ENCODE measurements at regions not wholly inside any gene's neighbourhood (a gene's known extent, or its start where the extent isn't known, plus 50 kb on each side); places are given as distances from the start of the nearest gene placed in this dataset.

DNA sequence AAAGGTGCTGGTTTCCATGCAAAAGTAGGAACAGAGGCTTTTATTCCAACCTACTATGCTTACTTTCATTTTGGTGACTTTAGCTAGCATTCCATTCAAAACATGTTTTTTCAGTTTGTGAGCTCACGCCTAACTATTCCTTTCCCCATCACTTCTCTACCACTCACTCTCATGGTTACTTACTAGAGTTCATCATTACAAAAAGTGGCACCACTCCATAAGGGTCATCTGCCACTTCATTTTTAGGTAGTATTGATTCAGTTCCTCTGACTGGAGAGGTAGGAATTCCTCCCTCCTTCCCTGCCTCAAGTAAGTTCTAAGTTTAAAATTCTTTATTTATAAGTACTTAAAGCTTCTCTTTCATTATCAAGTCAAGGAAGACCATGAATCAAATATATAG, 543.1 kb downstream of the HTR7 start:
- H3K9me3 Mint-ChIP-seq = no peaks in the 10 kb centered on the region
- no peaks in the 10 kb centered on the region for H3K36me3 Mint-ChIP-seq (ENCODE audit: low read depth)
- ChIA-PET CTCF (no interaction called here), POLR2A (no interaction called here)
- H3K4me1 Mint-ChIP-seq = no peaks in the 10 kb centered on the region
- H3K27ac Mint-ChIP-seq = no peak overlapping the region
- no peak overlapping the region for H3K4me3 Mint-ChIP-seq
- DNase-seq = no peak
- H3K27me3 Mint-ChIP-seq = no peaks in the 10 kb centered on the region

DNA sequence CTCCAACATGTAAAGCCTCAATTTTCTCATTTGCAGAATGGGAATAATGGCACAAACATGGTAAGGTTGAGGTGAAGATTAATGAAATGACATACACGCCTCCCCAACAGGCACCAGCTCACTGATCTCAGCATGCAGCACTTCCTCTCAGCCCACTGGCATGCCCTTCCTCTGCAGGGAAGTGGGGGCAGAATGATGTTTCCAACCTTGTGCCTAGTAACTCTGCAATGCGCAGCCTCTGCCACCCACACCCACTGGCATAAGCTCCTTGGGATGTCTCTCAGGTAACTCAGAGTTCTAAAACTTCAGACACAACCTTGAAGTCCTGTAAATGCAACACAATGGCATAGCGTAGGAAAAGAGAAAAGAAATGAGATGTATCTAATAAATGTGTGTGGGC, 540.7 kb downstream of the HTR7 start:
- CTCF ChIA-PET = no interaction called here
- Mint-ChIP-seq H3K9me3 (no peaks in the 10 kb centered on the region), H3K4me3 (no peak overlapping the region), H3K27ac (no peak overlapping the region), H3K27me3 (no peaks in the 10 kb centered on the region), H3K36me3 (ENCODE audit: low read depth) (no peaks in the 10 kb centered on the region), H3K4me1 (no peaks in the 10 kb centered on the region)
- POLR2A ChIA-PET = no interaction called here
- DNase-seq = no peak

DNA sequence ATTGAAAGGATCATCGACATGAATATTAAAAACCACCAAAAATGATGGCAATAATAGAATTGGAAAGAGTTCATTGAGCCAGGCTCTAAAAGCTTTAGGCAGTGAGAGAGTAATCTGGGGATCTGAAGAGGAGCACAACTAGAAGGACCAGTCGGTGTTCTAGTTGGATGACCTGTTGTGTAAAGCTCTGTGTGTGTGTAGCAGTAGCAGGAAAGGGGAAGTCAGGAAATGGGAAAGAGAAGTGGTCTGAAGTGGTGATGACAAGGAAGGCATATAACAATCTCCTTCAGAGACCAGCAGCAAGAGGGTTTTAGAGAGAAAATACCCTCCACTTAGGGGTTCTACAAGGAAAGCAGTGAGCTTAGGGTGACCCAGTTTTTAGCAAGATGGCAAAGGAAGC, 539.2 kb downstream of the HTR7 start:
- H3K27me3 Mint-ChIP-seq = no peaks in the 10 kb centered on the region
- no peak for DNase-seq
- H3K36me3 Mint-ChIP-seq (ENCODE audit: low read depth) = no peaks in the 10 kb centered on the region
- no peaks in the 10 kb centered on the region for H3K4me1 Mint-ChIP-seq
- ChIA-PET CTCF (no interaction called here), POLR2A (no interaction called here)
- no peaks in the 10 kb centered on the region for H3K9me3 Mint-ChIP-seq
- no peak overlapping the region for H3K27ac Mint-ChIP-seq
- no peak overlapping the region for H3K4me3 Mint-ChIP-seq

DNA sequence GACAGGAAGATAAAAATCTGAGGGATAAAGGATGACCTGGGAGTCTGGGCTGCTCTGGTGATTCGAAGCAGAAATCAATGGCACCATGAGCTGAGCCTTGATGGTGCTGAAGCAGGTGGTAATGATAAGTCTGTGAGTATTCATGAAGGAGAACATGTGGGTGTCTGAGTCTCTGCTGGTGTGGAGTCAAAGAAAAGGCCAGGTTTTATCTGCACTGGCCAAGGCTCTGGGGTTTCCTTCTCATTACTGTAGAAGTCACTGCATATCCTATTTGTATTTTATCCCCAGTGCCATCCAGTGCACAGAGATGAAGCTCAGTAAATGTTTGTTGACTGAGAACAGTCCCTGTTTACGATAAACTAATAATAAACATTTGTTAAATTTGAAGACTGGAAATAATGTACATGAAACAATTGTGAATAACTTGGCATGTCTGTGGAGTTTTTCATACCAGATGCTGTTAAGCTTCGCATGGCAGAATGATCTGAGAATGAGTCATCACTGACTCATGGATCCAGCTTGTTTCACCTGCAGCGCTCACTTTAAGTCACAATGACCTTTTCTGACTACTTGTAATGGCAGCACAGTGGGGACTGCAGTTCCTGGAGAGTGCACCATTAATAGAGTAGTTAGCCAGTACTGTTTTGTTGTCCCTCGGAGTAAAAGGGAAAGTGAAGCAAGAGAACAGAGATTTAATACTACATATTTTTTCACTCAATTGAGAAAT, 538.5 kb downstream of the HTR7 start:
- DNase-seq = no peak
- no peaks in the 10 kb centered on the region for H3K36me3 Mint-ChIP-seq (ENCODE audit: low read depth)
- H3K9me3 Mint-ChIP-seq = no peaks in the 10 kb centered on the region
- ChIA-PET POLR2A (no interaction called here), CTCF (no interaction called here)
- H3K27me3 Mint-ChIP-seq = no peaks in the 10 kb centered on the region
- no peak overlapping the region for H3K4me3 Mint-ChIP-seq
- no peaks in the 10 kb centered on the region for H3K4me1 Mint-ChIP-seq
- no peak overlapping the region for H3K27ac Mint-ChIP-seq

DNA sequence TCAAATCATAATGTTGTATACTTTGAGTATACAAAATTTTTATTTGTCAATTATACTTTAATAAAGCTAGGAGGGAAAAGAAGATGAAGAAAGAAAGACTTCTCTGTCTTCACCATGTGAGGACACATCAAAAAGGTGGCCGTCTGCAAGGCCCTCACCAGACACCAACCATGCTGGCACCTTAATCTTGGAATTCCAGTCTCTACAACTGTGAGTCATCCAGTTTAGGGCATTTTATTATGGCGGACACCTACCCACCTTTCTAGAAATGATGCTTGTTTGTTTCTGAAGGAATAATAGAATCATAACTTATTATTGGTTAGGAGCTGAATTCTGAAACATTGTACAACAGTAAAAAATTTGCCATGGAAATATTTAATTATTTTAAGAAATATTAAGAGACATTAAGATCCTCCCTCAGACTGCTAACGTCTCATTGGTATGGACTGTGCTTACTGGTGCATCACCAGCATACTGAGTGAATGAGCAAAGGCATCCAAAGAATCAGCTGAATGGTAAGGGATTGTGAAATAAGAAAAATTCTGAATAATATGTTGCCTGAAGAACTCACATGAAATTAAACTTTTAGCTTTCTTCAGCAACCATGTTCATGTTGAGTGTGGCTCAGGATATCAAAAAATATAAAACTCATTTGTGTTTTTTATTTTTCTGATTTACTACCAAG, 536.6 kb downstream of the HTR7 start:
- no peak for DNase-seq
- H3K27ac Mint-ChIP-seq = no peak overlapping the region
- ChIA-PET CTCF (interaction anchor here (0.6 kb wide), 1 partner anchor 234 kb away, joined by 3 read pairs; no protein-coding TSS in a partner anchor), POLR2A (no interaction called here)
- no peaks in the 10 kb centered on the region for H3K4me1 Mint-ChIP-seq
- H3K27me3 Mint-ChIP-seq = no peaks in the 10 kb centered on the region
- no peak overlapping the region for H3K4me3 Mint-ChIP-seq
- no peaks in the 10 kb centered on the region for H3K9me3 Mint-ChIP-seq
- no peaks in the 10 kb centered on the region for H3K36me3 Mint-ChIP-seq (ENCODE audit: low read depth)

DNA sequence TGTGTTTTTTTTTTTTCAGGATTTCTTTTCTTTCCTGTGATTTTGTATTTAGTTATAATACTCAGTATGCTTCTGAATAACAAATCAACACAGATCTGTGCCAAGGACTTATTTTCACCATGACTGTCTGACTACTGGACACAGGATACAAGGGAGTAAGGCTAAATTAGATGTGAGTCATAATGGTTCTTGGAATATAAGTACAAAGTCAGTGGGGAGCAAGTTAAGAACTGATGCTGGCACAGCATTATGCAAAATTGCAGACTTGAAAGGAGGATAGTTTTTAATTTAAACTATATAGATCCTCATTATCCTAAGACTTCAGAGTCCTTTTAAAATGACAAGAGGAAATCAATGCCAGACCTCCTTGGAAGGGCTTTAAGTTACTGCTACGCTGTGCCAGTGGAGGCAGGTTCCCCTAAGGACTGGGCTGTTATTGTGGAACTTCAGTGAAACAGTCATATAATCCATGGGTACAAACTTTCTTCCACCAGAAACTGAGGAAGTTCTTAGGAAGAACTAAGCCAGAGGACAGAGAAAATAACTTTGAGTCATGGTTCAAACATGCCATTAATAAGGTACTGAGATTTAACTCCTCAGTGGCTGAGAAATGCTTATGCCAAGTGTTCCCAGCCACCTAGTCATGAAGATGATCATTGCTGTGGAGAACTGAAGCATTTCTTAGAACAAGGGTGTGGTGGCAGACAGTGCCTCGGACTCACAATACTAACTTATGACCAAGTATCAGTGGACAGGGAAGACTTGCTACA, 531.2 kb downstream of the HTR7 start:
- ChIA-PET POLR2A (no interaction called here), CTCF (interaction anchor here (1.4 kb wide), 1 partner anchor 13 kb away, joined by 3 read pairs; no protein-coding TSS in a partner anchor)
- no peaks in the 10 kb centered on the region for H3K4me1 Mint-ChIP-seq
- H3K36me3 Mint-ChIP-seq (ENCODE audit: low read depth) = no peaks in the 10 kb centered on the region
- H3K27me3 Mint-ChIP-seq = no peaks in the 10 kb centered on the region
- no peak overlapping the region for H3K27ac Mint-ChIP-seq
- DNase-seq = no peak
- H3K4me3 Mint-ChIP-seq = no peak overlapping the region
- no peaks in the 10 kb centered on the region for H3K9me3 Mint-ChIP-seq

DNA sequence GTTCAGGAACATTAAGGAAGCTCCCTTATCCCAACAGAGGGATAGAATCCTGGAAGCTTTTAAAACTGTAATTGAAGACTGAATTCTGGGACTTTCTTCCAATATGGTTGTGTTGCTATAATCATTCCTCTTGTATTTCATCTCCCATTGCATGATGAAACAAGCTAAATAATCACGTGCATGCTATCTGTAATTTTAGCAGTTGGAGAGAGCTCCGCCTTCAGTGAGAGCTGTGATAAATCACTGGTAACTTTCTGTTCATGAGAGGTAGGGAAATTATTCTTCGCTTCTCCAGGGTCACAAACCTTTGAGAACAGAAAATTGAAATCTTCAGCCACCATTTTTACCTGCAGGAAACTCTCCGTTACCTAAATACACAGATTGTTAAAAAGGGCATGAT, 530.2 kb downstream of the HTR7 start:
- Mint-ChIP-seq H3K27me3 (no peaks in the 10 kb centered on the region), H3K27ac (no peak overlapping the region), H3K4me1 (no peaks in the 10 kb centered on the region)

DNA sequence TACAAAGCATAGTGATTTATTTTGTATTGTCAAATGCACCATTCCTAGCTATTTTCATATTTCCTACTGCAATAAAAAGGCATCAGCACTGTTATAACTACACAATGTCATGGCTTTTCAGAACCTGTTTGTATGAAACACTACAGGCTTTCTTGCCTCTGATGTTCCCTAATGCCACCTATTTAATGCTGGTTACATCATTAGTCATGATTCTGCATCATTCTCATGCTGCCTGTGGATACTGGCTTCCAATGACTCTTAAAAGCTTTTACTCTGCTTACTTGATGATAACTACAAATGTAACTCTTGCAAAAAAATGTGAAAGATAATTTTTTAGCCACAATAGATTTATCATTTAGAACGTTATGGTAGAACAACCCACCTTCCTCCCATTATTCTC, 529.4 kb downstream of the HTR7 start:
- no peaks in the 10 kb centered on the region for H3K27me3 Mint-ChIP-seq
- no peak overlapping the region for H3K27ac Mint-ChIP-seq
- POLR2A ChIA-PET = no interaction called here
- H3K9me3 Mint-ChIP-seq = no peaks in the 10 kb centered on the region
- H3K4me3 Mint-ChIP-seq = no peak overlapping the region
- H3K36me3 Mint-ChIP-seq (ENCODE audit: low read depth) = no peaks in the 10 kb centered on the region
- no peaks in the 10 kb centered on the region for H3K4me1 Mint-ChIP-seq
- no peak for DNase-seq
- CTCF ChIA-PET = interaction anchor here (1.4 kb wide), 1 partner anchor 15 kb away, joined by 3 read pairs; no protein-coding TSS in a partner anchor

More for the DNA sequence above, 530.2 kb downstream of the HTR7 start:
- ChIA-PET CTCF (interaction anchor here (0.7 to 1.4 kb wide), 2 partner anchors 14 to 531 kb away, joined by 3 read pairs; no protein-coding TSS in a partner anchor), POLR2A (no interaction called here)
- Mint-ChIP-seq H3K4me3 (no peak overlapping the region), H3K9me3 (no peaks in the 10 kb centered on the region), H3K36me3 (ENCODE audit: low read depth) (no peaks in the 10 kb centered on the region)
- no peak for DNase-seq

DNA sequence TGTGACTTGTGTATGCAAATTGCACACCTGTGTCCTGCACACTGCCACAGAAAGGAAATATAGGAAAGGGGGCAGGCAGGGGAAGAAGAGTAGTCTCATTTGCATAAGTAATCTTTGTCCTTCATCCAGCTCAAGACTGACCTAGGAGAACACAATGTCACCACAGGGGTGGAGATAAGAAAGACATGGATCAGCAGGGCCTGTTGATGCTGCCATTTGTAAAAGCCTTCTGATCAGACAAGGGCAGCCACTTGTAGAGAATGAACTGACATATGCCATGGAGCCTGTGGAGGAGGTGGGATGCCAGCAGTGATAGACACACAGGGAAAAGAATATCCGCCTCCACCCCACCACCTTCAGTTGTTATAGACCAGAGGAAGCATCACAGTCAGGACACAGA, 528.9 kb downstream of the HTR7 start:
- no peak overlapping the region for H3K4me3 Mint-ChIP-seq
- H3K9me3 Mint-ChIP-seq = no peaks in the 10 kb centered on the region
- POLR2A ChIA-PET = no interaction called here
- H3K4me1 Mint-ChIP-seq = no peaks in the 10 kb centered on the region
- H3K36me3 Mint-ChIP-seq (ENCODE audit: low read depth) = no peaks in the 10 kb centered on the region
- H3K27me3 Mint-ChIP-seq = no peaks in the 10 kb centered on the region
- DNase-seq = no peak
- no peak overlapping the region for H3K27ac Mint-ChIP-seq
- CTCF ChIA-PET = no interaction called here

DNA sequence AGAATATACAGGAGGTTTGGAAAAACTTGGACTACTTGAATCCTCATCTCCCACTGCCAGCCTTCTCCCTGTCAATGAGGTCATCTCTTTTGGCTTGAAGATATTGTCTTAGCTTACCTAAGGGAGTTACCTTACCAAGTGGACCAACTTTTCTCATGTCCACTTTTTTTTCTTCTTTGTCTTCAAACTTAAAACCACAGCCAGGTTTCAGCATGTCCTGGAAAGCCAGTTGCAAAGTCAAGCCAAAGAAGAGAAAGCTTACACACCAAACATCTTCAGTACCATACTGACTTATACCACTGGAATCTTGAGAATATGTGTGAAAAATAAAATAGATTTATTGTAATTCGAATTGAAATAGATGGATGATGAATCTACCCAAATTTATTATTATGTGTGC, 520.5 kb downstream of the HTR7 start:
- ChIA-PET CTCF (no interaction called here), POLR2A (no interaction called here)
- Mint-ChIP-seq H3K9me3 (no peaks in the 10 kb centered on the region), H3K27ac (no peak overlapping the region), H3K27me3 (no peaks in the 10 kb centered on the region), H3K4me3 (no peak overlapping the region), H3K4me1 (no peaks in the 10 kb centered on the region), H3K36me3 (ENCODE audit: low read depth) (no peaks in the 10 kb centered on the region)
- DNase-seq = no peak

DNA sequence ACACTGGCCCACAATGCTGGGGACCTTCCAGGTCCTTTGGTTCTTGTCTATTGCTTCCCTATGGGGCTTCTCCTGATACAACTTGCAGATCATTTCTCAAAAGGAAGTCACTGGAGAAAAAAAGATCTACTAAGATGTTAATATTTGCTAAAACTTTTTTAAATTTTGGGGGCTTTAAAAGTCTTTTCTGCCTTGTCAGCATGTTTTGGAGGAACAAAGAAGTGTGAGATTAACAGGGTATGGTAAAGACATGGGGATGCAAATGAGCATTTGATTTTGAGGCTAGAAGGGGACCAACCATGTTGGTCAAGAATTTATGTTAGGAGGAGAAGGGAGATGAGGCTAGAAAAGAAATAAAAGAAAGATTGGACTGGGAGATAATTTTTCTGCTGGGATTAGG, 515.4 kb downstream of the HTR7 start:
- ChIA-PET CTCF (no interaction called here), POLR2A (no interaction called here)
- H3K36me3 Mint-ChIP-seq (ENCODE audit: low read depth) = no peaks in the 10 kb centered on the region

DNA sequence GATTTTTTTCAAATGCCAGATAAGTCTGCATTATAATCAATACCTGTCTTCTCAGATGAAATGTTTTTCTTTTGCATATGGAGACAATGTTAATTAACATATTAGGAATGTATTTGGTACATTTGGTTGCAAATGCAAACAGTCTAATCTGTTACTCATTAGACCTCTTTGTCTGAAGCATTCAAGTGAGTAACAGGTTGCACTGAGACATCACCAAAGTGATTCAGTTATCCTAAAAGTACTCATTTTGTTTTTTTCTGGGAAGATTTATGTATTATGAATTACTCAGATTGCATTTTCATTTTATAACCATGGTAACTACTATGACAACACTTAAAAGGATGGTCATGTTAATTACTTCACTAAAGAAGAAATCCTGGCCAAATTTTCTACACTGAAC, 513.6 kb downstream of the HTR7 start:
- ChIA-PET CTCF (no interaction called here), POLR2A (no interaction called here)
- no peaks in the 10 kb centered on the region for H3K27me3 Mint-ChIP-seq
- H3K36me3 Mint-ChIP-seq (ENCODE audit: low read depth) = no peaks in the 10 kb centered on the region
- H3K4me1 Mint-ChIP-seq = no peaks in the 10 kb centered on the region
- DNase-seq = no peak
- no peak overlapping the region for H3K27ac Mint-ChIP-seq
- H3K9me3 Mint-ChIP-seq = no peaks in the 10 kb centered on the region
- no peak overlapping the region for H3K4me3 Mint-ChIP-seq

More for the DNA sequence above, 515.4 kb downstream of the HTR7 start:
- no peak overlapping the region for H3K27ac Mint-ChIP-seq
- H3K9me3 Mint-ChIP-seq = no peaks in the 10 kb centered on the region
- H3K27me3 Mint-ChIP-seq = no peaks in the 10 kb centered on the region
- H3K4me3 Mint-ChIP-seq = no peak overlapping the region
- DNase-seq = no peak
- H3K4me1 Mint-ChIP-seq = no peaks in the 10 kb centered on the region

DNA sequence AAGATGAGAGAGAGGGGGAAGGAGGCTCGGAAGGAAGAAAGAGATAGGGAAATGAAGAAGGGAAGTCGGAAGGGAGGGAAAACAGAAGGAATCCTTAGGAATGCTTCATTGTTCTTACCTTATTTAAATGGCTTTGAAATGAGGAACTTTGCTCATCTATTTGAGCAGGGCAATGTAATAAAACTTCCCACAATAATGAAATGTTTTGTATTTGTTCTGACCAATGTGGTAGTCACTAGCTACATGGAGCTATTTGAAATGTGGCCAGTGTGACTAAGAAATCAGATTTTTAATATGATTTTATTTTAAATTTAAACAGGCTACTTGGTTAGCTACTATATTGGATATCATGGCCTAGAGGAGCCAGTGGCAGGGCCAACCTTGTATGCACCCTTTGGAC, 510.6 kb downstream of the HTR7 start:
- no peaks in the 10 kb centered on the region for H3K4me1 Mint-ChIP-seq
- H3K27ac Mint-ChIP-seq = no peak overlapping the region
- CTCF ChIA-PET = no interaction called here

More for the DNA sequence above, 510.6 kb downstream of the HTR7 start:
- Mint-ChIP-seq H3K27me3 (no peaks in the 10 kb centered on the region), H3K9me3 (no peaks in the 10 kb centered on the region), H3K4me3 (no peak overlapping the region), H3K36me3 (ENCODE audit: low read depth) (no peaks in the 10 kb centered on the region)
- DNase-seq = no peak
- POLR2A ChIA-PET = no interaction called here
